DOHH2 (cell line): ENCODE measurements at regions not wholly inside any gene's neighbourhood (a gene's known extent, or its start where the extent isn't known, plus 50 kb on each side); places are given as distances from the start of the nearest gene placed in this dataset.

Source experiments
- CTCF ChIP-seq: fragments of 200-600 bp; sonication (generic); IDR thresholded peaks from one replicate; pipeline ENCODE4 v1.5.1; 2014; ENCODE audit warnings: antibody characterized with exemption, mild to moderate bottlenecking, low read depth, low read length; ENCODE audit not compliant: poor library complexity, severe bottlenecking
- EZH2phosphoT487 ChIP-seq: fragments of 200-600 bp; sonication (generic); IDR thresholded peaks from 2 replicates; pipeline ENCODE4 v1.6.1; 2017; ENCODE audit warnings: borderline replicate concordance, mild to moderate bottlenecking, antibody characterized with exemption, low read length, moderate library complexity, mixed read lengths

DNA sequence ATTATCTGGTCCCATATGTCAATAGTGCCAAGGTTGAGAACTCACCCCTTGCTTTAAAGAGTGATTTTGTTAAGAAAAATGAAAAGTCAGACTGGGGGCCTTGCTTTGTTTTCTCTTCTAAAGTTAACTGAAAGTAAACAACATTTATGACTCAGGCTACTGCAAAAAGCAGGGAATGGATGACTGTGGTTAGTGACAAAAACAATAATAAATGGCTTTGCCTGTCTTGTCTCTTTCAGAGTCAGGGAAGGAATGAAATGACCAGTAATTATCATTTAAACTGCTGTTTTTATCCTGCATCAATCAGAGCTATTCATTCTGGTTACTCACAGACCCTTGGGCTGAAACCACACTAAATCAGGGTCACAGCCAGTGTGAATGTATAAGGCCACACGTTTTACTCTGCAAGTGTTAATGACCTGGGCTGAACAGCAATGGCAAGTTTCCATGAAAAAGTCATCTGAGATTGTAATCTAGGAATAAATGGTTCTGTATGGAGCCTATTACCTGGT is 112.2 kb downstream of the ZNF608 start:
- no peak for TF ChIP-seq CTCF
- TF ChIP-seq EZH2phosphoT487 = no peak
